M059J (cell line): ENCODE measurements at regions not wholly inside any gene's neighbourhood (a gene's known extent, or its start where the extent isn't known, plus 50 kb on each side); places are given as distances from the start of the nearest gene placed in this dataset.

Source experiments
- DNase-seq: peaks from one replicate; pipeline ENCODE4 v3.0.0-alpha.2; 2012; ENCODE audit warnings: low read depth

- DNase-seq: no peak
Measured at GRCh38 chr4:14095831-14096230, 468.3 kb upstream of the BOD1L1 start.

GRCh38 chr4:14096396-14096965, 469.0 kb upstream of the BOD1L1 start:
- DNase-seq: no peak

GRCh38 chr4:14100349-14100748, 472.8 kb upstream of the BOD1L1 start:
- DNase-seq: no peak

GRCh38 chr4:14110407-14110806, 482.9 kb upstream of the BOD1L1 start:
- DNase-seq: peak; percentile 74

GRCh38 chr4:14111730-14112181, 484.2 kb upstream of the BOD1L1 start:
- peak; percentile 96 for DNase-seq

GRCh38 chr4:14115106-14115505, 487.6 kb upstream of the BOD1L1 start:
- DNase-seq: no peak

- DNase-seq: no peak
Measured at GRCh38 chr4:14117575-14118238, 490.2 kb upstream of the BOD1L1 start.

GRCh38 chr4:14124816-14125215, 497.3 kb upstream of the BOD1L1 start:
- DNase-seq: no peak

GRCh38 chr4:14125375-14126129, 498.0 kb upstream of the BOD1L1 start:
- DNase-seq: no peak

- DNase-seq: no peak
Measured at GRCh38 chr4:14130551-14130950, 503.0 kb upstream of the BOD1L1 start.

- DNase-seq: no peak
Measured at GRCh38 chr4:14131335-14131734, 503.8 kb upstream of the BOD1L1 start.

- DNase-seq: no peak
Measured at GRCh38 chr4:14132301-14132700, 504.8 kb upstream of the BOD1L1 start.

- DNase-seq: no peak
Measured at GRCh38 chr4:14138106-14138505, 510.6 kb upstream of the BOD1L1 start.

- no peak for DNase-seq
Measured at GRCh38 chr4:14143892-14144291, 516.4 kb upstream of the BOD1L1 start.

- no peak for DNase-seq
Measured at GRCh38 chr4:14149176-14150053, 521.9 kb upstream of the BOD1L1 start.

- DNase-seq: peak; percentile 40
Measured at GRCh38 chr4:14151101-14151500, 523.6 kb upstream of the BOD1L1 start.

GRCh38 chr4:14152834-14153519, 525.5 kb upstream of the BOD1L1 start:
- no peak for DNase-seq

- DNase-seq: no peak
Measured at GRCh38 chr4:14155803-14156202, 528.3 kb upstream of the BOD1L1 start.

GRCh38 chr4:14157262-14157661, 529.7 kb upstream of the BOD1L1 start:
- no peak for DNase-seq

GRCh38 chr4:14165222-14165920, 537.8 kb upstream of the BOD1L1 start:
- DNase-seq: no peak
